HAP-1 (cell line): ENCODE measurements at regions not wholly inside any gene's neighbourhood (a gene's known extent, or its start where the extent isn't known, plus 50 kb on each side); places are given as distances from the start of the nearest gene placed in this dataset.
"Not testable (repeated sequence)": the region's sequence is repeated elsewhere in the genome, so short reads cannot be mapped to it uniquely, and the experiment has no call there.

Experiments
- DNase-seq, 2 experiments: peaks; one replicate each; pipeline ENCODE4 v3.0.0-alpha.2; 2016 to 2020; ENCODE audit warnings: low spot score in 2 of 2
- H3K27me3 ChIP-seq: fragments of 250-450 bp; sonication (Bioruptor Pico); 2 replicates; pipeline ENCODE4 v1.5.1; 2020; ENCODE audit warnings: low read depth, mild to moderate bottlenecking, moderate library complexity
- H3K36me3 ChIP-seq: fragments of 250-450 bp; sonication (Bioruptor Pico); replicated peaks from 2 replicates; pipeline ENCODE4 v1.5.1; 2020; ENCODE audit warnings: mild to moderate bottlenecking
- H3K4me1 ChIP-seq: fragments of 250-450 bp; sonication (Bioruptor Pico); 2 replicates; pipeline ENCODE4 v1.5.1; 2020; ENCODE audit warnings: mild to moderate bottlenecking
- H3K4me3 ChIP-seq: fragments of 250-450 bp; sonication (Bioruptor Pico); 2 replicates; pipeline ENCODE4 v1.5.1; 2020; ENCODE audit warnings: mild to moderate bottlenecking, moderate library complexity
- H3K9me3 ChIP-seq: fragments of 250-450 bp; sonication (Bioruptor Pico); 2 replicates; pipeline ENCODE4 v1.5.1; 2020; ENCODE audit warnings: mild to moderate bottlenecking, moderate library complexity
- in situ Hi-C: fragments of 300-500 bp; cut with MboI; formaldehyde crosslinking; loops from 3 replicates; pipeline ENCODE4 v1.14.3; 2020; ENCODE audit warnings: low sequenced_read_pairs, inconsistent platforms, mixed read lengths

DNA sequence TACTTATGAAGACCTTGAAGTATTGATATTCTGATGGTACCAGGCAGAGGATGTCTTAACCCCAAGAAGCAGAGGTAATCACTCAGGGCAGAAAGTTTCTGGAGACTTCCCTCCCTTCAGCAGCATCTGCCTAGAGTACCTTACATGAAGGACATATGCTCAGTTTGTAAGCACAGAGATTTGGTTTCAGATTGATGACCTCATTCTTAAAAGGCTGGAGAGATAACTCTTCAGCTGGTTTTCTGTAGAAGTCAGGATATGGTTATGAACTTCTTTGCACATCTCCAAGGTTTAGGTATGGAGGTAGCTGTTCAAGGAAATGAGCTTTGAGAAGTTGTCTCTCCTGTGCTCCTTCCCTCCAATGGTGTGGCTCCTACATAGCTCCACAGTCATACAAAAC lies 148.7 kb downstream of the HHIPL2 start:
- Histone ChIP-seq H3K4me3 (no peak overlapping the region), H3K27me3 (no peaks in the 10 kb centered on the region), H3K4me1 (no peaks in the 10 kb centered on the region), H3K9me3 (no peaks in the 10 kb centered on the region), H3K36me3 (no peaks in the 10 kb centered on the region)
- DNase-seq, result no peak
- in situ Hi-C loops, result no loop called here

- Histone ChIP-seq H3K36me3 (no peaks in the 10 kb centered on the region), H3K9me3 (no peaks in the 10 kb centered on the region), H3K4me1 (no peaks in the 10 kb centered on the region), H3K4me3 (no peak overlapping the region), H3K27me3 (no peaks in the 10 kb centered on the region)
- in situ Hi-C loops, result no loop called here
- DNase-seq, result no peak
Measured at GRCh38 chr1:222394224-222394623, 153.7 kb downstream of the HHIPL2 start.

- DNase-seq, result no peak
- no peaks in the 10 kb centered on the region for H3K27me3 ChIP-seq
- no peak overlapping the region for H3K4me3 ChIP-seq
- in situ Hi-C loops, result no loop called here
- H3K9me3 ChIP-seq, result no peaks in the 10 kb centered on the region
- H3K36me3 ChIP-seq, result no peaks in the 10 kb centered on the region
- no peaks in the 10 kb centered on the region for H3K4me1 ChIP-seq
Measured at GRCh38 chr1:222392556-222392955, 155.3 kb downstream of the HHIPL2 start.

DNA sequence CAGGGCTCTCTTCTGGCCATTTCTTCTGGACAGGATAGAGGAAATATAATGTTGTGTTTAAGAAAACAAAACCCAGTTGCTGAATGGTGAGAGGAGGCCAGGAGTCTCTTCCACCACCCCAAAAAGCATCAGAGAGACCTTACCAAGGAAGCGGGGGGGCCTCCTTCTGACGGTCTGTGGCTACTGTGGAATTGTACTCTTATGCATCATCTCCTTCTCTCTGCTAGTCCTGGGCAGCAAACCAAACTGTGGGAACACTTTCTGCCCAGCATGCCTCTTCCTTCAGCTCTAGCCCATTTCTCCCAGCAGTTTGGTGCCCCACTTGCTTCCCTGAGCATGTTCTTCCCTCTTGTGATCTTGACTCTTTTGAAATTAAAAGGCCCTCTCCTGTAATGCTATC lies 157.7 kb downstream of the HHIPL2 start:
- Histone ChIP-seq H3K36me3 (no peaks in the 10 kb centered on the region), H3K27me3 (no peaks in the 10 kb centered on the region), H3K4me1 (no peaks in the 10 kb centered on the region), H3K4me3 (no peak overlapping the region), H3K9me3 (no peaks in the 10 kb centered on the region)
- in situ Hi-C loops, result no loop called here
- no peak for DNase-seq

- DNase-seq, result peak in 1 of 2 experiments; percentile 30
Measured at GRCh38 chr1:222387007-222387814, 160.7 kb downstream of the HHIPL2 start.

GRCh38 chr1:222385955-222386354 lies 161.9 kb downstream of the HHIPL2 start:
- Histone ChIP-seq H3K27me3 (no peaks in the 10 kb centered on the region), H3K4me1 (no peaks in the 10 kb centered on the region), H3K36me3 (no peaks in the 10 kb centered on the region), H3K9me3 (no peaks in the 10 kb centered on the region), H3K4me3 (no peak overlapping the region)
- DNase-seq, result no peak
- in situ Hi-C loops, result no loop called here

More at GRCh38 chr1:222387007-222387814, 160.7 kb downstream of the HHIPL2 start:
- Histone ChIP-seq H3K27me3 (no peaks in the 10 kb centered on the region), H3K4me1 (no peaks in the 10 kb centered on the region), H3K9me3 (no peaks in the 10 kb centered on the region), H3K36me3 (no peaks in the 10 kb centered on the region), H3K4me3 (no peak overlapping the region)
- in situ Hi-C loops, result no loop called here

GRCh38 chr1:222385262-222385661 lies 162.6 kb downstream of the HHIPL2 start:
- no peaks in the 10 kb centered on the region for H3K27me3 ChIP-seq
- no peaks in the 10 kb centered on the region for H3K4me1 ChIP-seq
- H3K4me3 ChIP-seq, result no peak overlapping the region
- H3K36me3 ChIP-seq, result no peaks in the 10 kb centered on the region
- no peaks in the 10 kb centered on the region for H3K9me3 ChIP-seq
- in situ Hi-C loops, result no loop called here
- no peak for DNase-seq

- Histone ChIP-seq H3K36me3 (no peaks in the 10 kb centered on the region), H3K9me3 (no peaks in the 10 kb centered on the region), H3K4me3 (no peak overlapping the region), H3K27me3 (no peaks in the 10 kb centered on the region), H3K4me1 (no peaks in the 10 kb centered on the region)
- no peak for DNase-seq
- in situ Hi-C loops, result no loop called here
Measured at GRCh38 chr1:222384531-222384930, 163.4 kb downstream of the HHIPL2 start.

DNA sequence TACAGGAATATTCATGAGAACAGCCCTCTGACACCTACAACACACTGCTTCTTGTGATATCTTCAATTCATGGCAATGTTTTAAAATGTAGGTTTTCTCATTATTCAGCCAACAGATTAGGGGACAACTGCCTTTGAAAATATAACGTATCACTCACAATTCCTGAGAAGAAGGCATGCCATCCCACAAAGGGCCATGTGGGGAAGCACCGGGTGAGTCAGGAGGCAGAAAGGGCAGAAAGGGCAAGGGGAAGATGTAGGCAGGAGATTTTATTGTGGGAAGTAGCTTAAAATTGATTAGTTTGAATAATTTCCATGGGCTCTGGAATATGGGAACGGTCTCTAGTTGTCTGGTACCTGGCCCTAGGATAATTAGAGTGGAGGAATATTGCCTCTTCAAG lies 165.7 kb downstream of the HHIPL2 start:
- no peak for DNase-seq
- Histone ChIP-seq H3K36me3 (no peaks in the 10 kb centered on the region), H3K9me3 (no peaks in the 10 kb centered on the region), H3K4me1 (no peaks in the 10 kb centered on the region), H3K4me3 (no peak overlapping the region), H3K27me3 (no peaks in the 10 kb centered on the region)
- in situ Hi-C loops, result no loop called here

DNA sequence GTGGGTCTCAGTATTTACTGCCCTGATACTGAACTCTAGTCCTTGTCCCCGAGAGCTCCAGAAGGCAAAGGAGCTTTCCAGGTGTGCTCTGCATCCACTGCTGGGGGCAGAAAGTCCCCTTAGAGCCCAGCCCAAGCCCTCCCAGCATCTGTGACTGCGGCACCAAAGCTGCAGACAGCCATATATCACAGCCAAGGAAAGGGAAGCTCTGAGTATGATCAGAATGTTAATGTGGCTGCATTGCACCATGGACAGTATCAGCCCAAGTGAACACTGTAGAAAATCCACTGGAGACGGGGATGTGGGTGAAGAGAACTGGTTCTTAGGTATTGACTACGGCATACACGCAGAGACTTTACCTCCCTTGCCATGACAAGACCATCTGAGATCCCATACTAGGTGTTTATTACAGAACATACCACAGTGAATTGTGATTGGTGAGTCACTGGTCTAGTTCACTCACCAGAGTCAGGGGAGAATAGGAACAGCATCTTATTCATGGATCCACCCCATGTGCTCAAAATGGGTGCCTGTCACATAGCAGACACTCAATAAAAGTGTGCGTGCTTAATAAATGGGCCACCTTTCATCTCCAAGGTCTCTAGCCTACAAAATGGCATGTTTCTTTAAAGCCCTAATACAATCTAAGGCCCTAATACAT lies 170.3 kb downstream of the HHIPL2 start:
- H3K36me3 ChIP-seq, result no peaks in the 10 kb centered on the region
- in situ Hi-C loops, result no loop called here

GRCh38 chr1:222376791-222377190 lies 171.1 kb downstream of the HHIPL2 start:
- H3K9me3 ChIP-seq, DNase-seq, H3K36me3 ChIP-seq, H3K27me3 ChIP-seq, in situ Hi-C loops, H3K4me1 ChIP-seq, H3K4me3 ChIP-seq: not testable (repeated sequence)

More for the DNA sequence above, 170.3 kb downstream of the HHIPL2 start:
- DNase-seq, result no peak
- Histone ChIP-seq H3K9me3 (no peaks in the 10 kb centered on the region), H3K4me3 (no peak overlapping the region), H3K4me1 (no peaks in the 10 kb centered on the region), H3K27me3 (no peaks in the 10 kb centered on the region)

GRCh38 chr1:222375701-222376100 lies 172.2 kb downstream of the HHIPL2 start:
- DNase-seq, result no peak
- Histone ChIP-seq H3K9me3 (no peaks in the 10 kb centered on the region), H3K4me1 (no peaks in the 10 kb centered on the region), H3K4me3 (no peak overlapping the region), H3K27me3 (no peaks in the 10 kb centered on the region), H3K36me3 (no peaks in the 10 kb centered on the region)
- in situ Hi-C loops, result no loop called here

- in situ Hi-C loops, result no loop called here
- H3K9me3 ChIP-seq, result no peaks in the 10 kb centered on the region
- no peak for DNase-seq
- no peak overlapping the region for H3K4me3 ChIP-seq
- H3K4me1 ChIP-seq, result no peaks in the 10 kb centered on the region
- no peaks in the 10 kb centered on the region for H3K27me3 ChIP-seq
- no peaks in the 10 kb centered on the region for H3K36me3 ChIP-seq
Measured at GRCh38 chr1:222373831-222374602, 173.9 kb downstream of the HHIPL2 start.

- Histone ChIP-seq H3K9me3 (no peaks in the 10 kb centered on the region), H3K27me3 (no peaks in the 10 kb centered on the region), H3K36me3 (no peaks in the 10 kb centered on the region), H3K4me1 (no peaks in the 10 kb centered on the region), H3K4me3 (no peak overlapping the region)
- DNase-seq, result no peak
- in situ Hi-C loops, result no loop called here
Measured at GRCh38 chr1:222373216-222373615, 174.7 kb downstream of the HHIPL2 start.
